SH-SY5Y (cell line): ENCODE measurements at regions not wholly inside any gene's neighbourhood (a gene's known extent, or its start where the extent isn't known, plus 50 kb on each side); places are given as distances from the start of the nearest gene placed in this dataset.

Source experiments
- GATA2 ChIP-seq: IDR thresholded peaks from 2 replicates; pipeline ENCODE4 v1.6.1; 2011; ENCODE audit warnings: mild to moderate bottlenecking, low read depth, low read length
- GATA3 ChIP-seq: IDR thresholded peaks from 2 replicates; pipeline ENCODE4 v1.6.1; 2011; ENCODE audit warnings: low read depth, mild to moderate bottlenecking, low read length, moderate library complexity

- TF ChIP-seq GATA3 (no peak), GATA2 (no peak)
Observed at GRCh38 chr7:131231381-131232220, 96.1 kb upstream of the MKLN1 start.
